Testis (tissue), 2 donors: ENCODE measurements at regions not wholly inside any gene's neighbourhood (a gene's known extent, or its start where the extent isn't known, plus 50 kb on each side); places are given as distances from the start of the nearest gene placed in this dataset.

ENCODE experiments used
- DNase-seq: peaks from one replicate; pipeline ENCODE4 v3.0.0-alpha.2; 2019
- H3K27ac ChIP-seq, 2 donors: fragments of 200-600 bp; sonication (generic); one replicate each; pipeline ENCODE4 v1.5.1; 2019
- H3K27me3 ChIP-seq: fragments of 200-600 bp; sonication (generic); one replicate; pipeline ENCODE4 v1.5.1; 2019
- H3K36me3 ChIP-seq: fragments of 200-600 bp; sonication (generic); one replicate; pipeline ENCODE4 v1.5.1; 2017; ENCODE audit warnings: low read depth; ENCODE audit errors: missing control alignments
- H3K4me1 ChIP-seq: fragments of 200-600 bp; sonication (generic); one replicate; pipeline ENCODE4 v1.5.1; 2019
- H3K4me3 ChIP-seq, 2 donors: fragments of 200-600 bp; sonication (generic); one replicate each; pipeline ENCODE4 v1.5.1; 2017 to 2019
- H3K9me3 ChIP-seq: fragments of 200-600 bp; sonication (generic); one replicate; pipeline ENCODE4 v1.5.1; 2017
- CTCF ChIP-seq, 3 experiments: fragments of 450-650 bp in 2 of 3; fragments of 200-600 bp in 1 of 3; sonication (generic) in 1 of 3; IDR thresholded peaks; one replicate each; pipeline ENCODE4 v1.5.1; 2016 to 2019; ENCODE audit warnings: antibody characterized with exemption in 3 of 3, mild to moderate bottlenecking in 2 of 3, moderate library complexity in 1 of 3
- POLR2A ChIP-seq: fragments of 450-650 bp; IDR thresholded peaks from one replicate; pipeline ENCODE4 v1.6.1; 2017; ENCODE audit warnings: antibody characterized with exemption, mild to moderate bottlenecking, moderate library complexity
- WGBS, 2 donors: methylation state at CpG; one replicate each; pipeline ENCODE4 v1.1.5; 2018; 5-methylcytosine and 5-hydroxymethylcytosine counted together
- intact Hi-C: fragments of 100-400 bp; cut with DNase I; formaldehyde crosslinking; loops from one replicate; pipeline ENCODE4 v1.15.1; 2023; ENCODE audit warnings: low total_unique reads

- Histone ChIP-seq H3K27me3 (no peaks in the 10 kb centered on the region), H3K9me3 (no peaks in the 10 kb centered on the region), H3K36me3 (no peaks in the 10 kb centered on the region), H3K27ac (no peak overlapping the region), H3K4me3 (no peak overlapping the region), H3K4me1 (no peaks in the 10 kb centered on the region)
- intact Hi-C loops, result no loop called here
- TF ChIP-seq CTCF (IDR thresholded peaks at IDR 0.05), result no peak
- no peak for TF ChIP-seq POLR2A
- DNase-seq, result no peak
- WGBS, 2 donors, result 82 to 83% methylated on average over 5 of the region's 5 CpGs
Measured at GRCh38 chr2:109681633-109682380, 67.6 kb downstream of the SOWAHC start.

- Histone ChIP-seq H3K36me3 (no peaks in the 10 kb centered on the region), H3K27ac (no peak overlapping the region), H3K9me3 (no peaks in the 10 kb centered on the region), H3K4me3 (no peak overlapping the region), H3K4me1 (no peaks in the 10 kb centered on the region), H3K27me3 (no peaks in the 10 kb centered on the region)
- no peak for TF ChIP-seq CTCF (IDR thresholded peaks at IDR 0.05)
- no peak for TF ChIP-seq POLR2A
- DNase-seq, result no peak
- 78 to 88% methylated on average over 2 to 8 of the region's 8 CpGs for WGBS, 2 donors
- intact Hi-C loops, result no loop called here
Measured at GRCh38 chr2:109683452-109683851, 69.3 kb downstream of the SOWAHC start.

GRCh38 chr2:109685453-109685852, 71.3 kb downstream of the SOWAHC start:
- Histone ChIP-seq H3K9me3 (no peaks in the 10 kb centered on the region), H3K4me3 (no peak overlapping the region), H3K36me3 (no peaks in the 10 kb centered on the region), H3K27ac (no peak overlapping the region), H3K4me1 (peaks cover 14% of the 10 kb centered on the region), H3K27me3 (no peaks in the 10 kb centered on the region)
- TF ChIP-seq CTCF (IDR thresholded peaks at IDR 0.05) (no peak), POLR2A (no peak)
- intact Hi-C loops, result no loop called here
- 71 to 74% methylated on average over 4 of the region's 4 CpGs for WGBS, 2 donors
- no peak for DNase-seq

- Histone ChIP-seq H3K36me3 (no peaks in the 10 kb centered on the region), H3K4me1 (peaks cover 28% of the 10 kb centered on the region), H3K9me3 (no peaks in the 10 kb centered on the region), H3K4me3 (no peak overlapping the region), H3K27me3 (no peaks in the 10 kb centered on the region), H3K27ac (no peak overlapping the region)
- 67 to 69% methylated on average over 4 of the region's 4 CpGs for WGBS, 2 donors
- DNase-seq, result no peak
- intact Hi-C loops, result no loop called here
- no peak for TF ChIP-seq CTCF (IDR thresholded peaks at IDR 0.05)
- no peak for TF ChIP-seq POLR2A
Measured at GRCh38 chr2:109686921-109687320, 72.8 kb downstream of the SOWAHC start.
